ENCODE measurements at regions not wholly inside any gene's neighbourhood (a gene's known extent, or its start where the extent isn't known, plus 50 kb on each side); places are given as distances from the start of the nearest gene placed in this dataset.
"Not testable (repeated sequence)": the region's sequence is repeated elsewhere in the genome, so short reads cannot be mapped to it uniquely, and the experiment has no call there.

GRCh38 chr14:89564286-89564957 lies 147.4 kb upstream of the FOXN3 start:
- DNase-seq (ENCODE audit: low read depth), result no peak
- in situ Hi-C loops (cut with HindIII; ENCODE audit: low pct_unique_long_range_greater_than_20kb, low sequenced_read_pairs), result no loop called here

GRCh38 chr14:89563471-89563870 lies 146.4 kb upstream of the FOXN3 start:
- DNase-seq (ENCODE audit: low read depth), result no peak
- in situ Hi-C loops (cut with HindIII; ENCODE audit: low pct_unique_long_range_greater_than_20kb, low sequenced_read_pairs), result no loop called here

DNA sequence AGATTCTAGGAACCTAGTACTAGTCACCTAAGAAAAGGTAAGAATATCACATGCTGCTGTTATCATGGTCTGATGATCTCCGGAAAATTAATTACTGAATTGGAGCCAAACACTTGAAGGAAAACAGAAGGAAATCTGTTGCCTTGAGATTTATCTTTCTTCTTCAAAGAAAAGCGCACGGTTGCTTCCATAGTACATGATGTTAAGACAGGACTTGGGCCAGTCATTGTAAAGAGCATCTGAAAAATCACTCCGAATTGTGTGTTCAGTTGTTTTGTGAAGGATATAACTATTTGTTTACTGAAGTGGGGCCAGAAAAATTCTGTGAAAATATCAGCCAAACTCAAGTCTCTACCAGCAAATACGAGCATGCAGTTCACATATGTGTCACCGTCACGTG lies 134.9 kb upstream of the FOXN3 start:
- in situ Hi-C loops (cut with HindIII; ENCODE audit: low pct_unique_long_range_greater_than_20kb, low sequenced_read_pairs), result no loop called here

GRCh38 chr14:89551432-89551831 lies 134.4 kb upstream of the FOXN3 start:
- no peak for DNase-seq (ENCODE audit: low read depth)
- in situ Hi-C loops (cut with HindIII; ENCODE audit: low pct_unique_long_range_greater_than_20kb, low sequenced_read_pairs), result no loop called here

More for the DNA sequence above, 134.9 kb upstream of the FOXN3 start:
- DNase-seq (ENCODE audit: low read depth), result no peak

- in situ Hi-C loops (cut with HindIII; ENCODE audit: low pct_unique_long_range_greater_than_20kb, low sequenced_read_pairs), result no loop called here
- DNase-seq (ENCODE audit: low read depth), result no peak
These were observed 133.8 kb upstream of the FOXN3 start for GRCh38 chr14:89550821-89551220.

- in situ Hi-C loops (cut with HindIII; ENCODE audit: low pct_unique_long_range_greater_than_20kb, low sequenced_read_pairs), result no loop called here
These were observed 132.5 kb upstream of the FOXN3 start for GRCh38 chr14:89549381-89550125.

DNA sequence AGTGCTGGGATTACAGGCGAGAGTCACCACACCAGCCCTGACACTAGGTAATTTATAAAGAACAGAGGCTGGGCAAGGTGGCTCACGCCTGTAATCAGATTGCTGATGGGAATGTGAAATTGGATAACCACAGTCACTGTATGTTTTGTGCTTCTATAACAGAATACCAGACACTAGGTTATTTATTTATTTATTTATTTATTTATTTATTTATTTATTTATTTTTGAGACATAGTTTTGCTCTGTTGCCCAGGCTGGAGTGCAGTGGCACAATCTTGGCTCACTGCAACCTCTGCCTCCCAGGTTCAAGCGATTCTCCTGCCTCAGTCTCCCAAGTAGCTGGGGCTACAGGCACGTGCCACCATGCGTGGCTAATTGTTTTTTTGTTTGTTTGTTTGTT lies 130.0 kb upstream of the FOXN3 start:
- in situ Hi-C loops (cut with HindIII; ENCODE audit: low pct_unique_long_range_greater_than_20kb, low sequenced_read_pairs); DNase-seq (ENCODE audit: low read depth): not testable (repeated sequence)

More at GRCh38 chr14:89549381-89550125, 132.5 kb upstream of the FOXN3 start:
- no peak for DNase-seq (ENCODE audit: low read depth)

- DNase-seq (ENCODE audit: low read depth), result no peak
- in situ Hi-C loops (cut with HindIII; ENCODE audit: low pct_unique_long_range_greater_than_20kb, low sequenced_read_pairs), result no loop called here
These were observed 127.7 kb upstream of the FOXN3 start for GRCh38 chr14:89544636-89545301.

- no peak for DNase-seq (ENCODE audit: low read depth)
- in situ Hi-C loops (cut with HindIII; ENCODE audit: low pct_unique_long_range_greater_than_20kb, low sequenced_read_pairs), result no loop called here
These were observed 126.4 kb upstream of the FOXN3 start for GRCh38 chr14:89543425-89543790.

DNA sequence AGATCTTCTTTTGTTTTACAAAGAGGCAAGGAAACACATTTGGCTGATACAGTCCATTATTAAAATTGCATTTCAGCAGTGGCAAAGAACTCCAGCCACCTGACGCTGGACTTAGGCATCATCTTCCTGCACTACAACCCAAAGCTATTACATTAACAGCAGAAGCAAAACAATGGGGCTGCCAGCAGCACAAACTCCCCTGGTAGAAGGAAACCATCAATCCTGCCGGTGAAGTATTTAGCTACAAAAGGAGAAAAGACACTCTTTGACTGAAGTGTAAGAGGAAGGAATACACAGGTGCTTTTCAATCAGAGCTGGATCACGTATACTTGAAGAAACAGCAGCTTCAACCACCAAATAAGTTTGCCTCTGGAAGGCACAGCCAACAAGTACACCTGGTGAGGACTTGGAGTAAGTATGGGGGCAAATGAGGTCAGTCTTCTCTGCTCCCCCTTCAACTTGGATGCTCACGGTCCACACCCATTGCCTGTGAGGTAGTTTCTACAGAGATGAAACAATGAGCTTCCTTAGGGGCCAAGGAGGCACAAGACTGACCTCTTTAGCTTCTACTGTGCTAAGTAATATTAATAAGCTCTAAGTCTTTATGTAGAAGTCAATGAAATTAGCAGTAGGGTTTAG lies 125.9 kb upstream of the FOXN3 start:
- in situ Hi-C loops (cut with HindIII; ENCODE audit: low pct_unique_long_range_greater_than_20kb, low sequenced_read_pairs), result no loop called here
- DNase-seq (ENCODE audit: low read depth), result no peak

DNA sequence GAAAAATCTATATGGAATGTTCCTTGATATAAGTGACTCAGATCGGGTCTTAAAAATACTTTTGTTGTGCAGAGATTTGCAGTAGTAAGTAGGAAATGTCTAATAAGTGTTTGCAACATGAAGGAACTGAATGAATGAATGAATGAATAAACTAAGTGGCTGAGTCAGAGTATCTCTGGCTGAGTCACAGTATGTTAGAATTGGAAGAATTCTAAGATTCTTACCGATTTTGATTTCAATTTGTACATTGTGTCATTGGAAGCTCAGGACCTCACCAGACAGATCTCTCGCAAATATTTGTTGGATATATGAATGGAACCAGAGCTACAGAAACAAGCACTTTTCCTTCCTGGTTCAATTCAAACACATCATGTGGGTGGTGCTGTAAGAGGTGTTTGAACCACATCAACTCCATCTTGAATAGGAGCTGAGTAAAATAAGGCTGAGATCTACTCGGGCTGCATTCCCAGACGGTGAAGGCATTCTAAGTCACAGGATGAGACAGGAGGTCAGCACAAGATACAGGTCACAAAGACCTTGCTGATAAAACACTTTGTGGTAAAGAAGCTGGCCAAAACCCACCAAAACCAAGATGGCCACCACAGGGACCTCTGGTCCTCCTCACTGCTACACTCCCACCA lies 123.9 kb upstream of the FOXN3 start:
- in situ Hi-C loops (cut with HindIII; ENCODE audit: low pct_unique_long_range_greater_than_20kb, low sequenced_read_pairs), result no loop called here
- DNase-seq (ENCODE audit: low read depth), result no peak

GRCh38 chr14:89540009-89540829 lies 123.2 kb upstream of the FOXN3 start:
- DNase-seq (ENCODE audit: low read depth), result no peak
- in situ Hi-C loops (cut with HindIII; ENCODE audit: low pct_unique_long_range_greater_than_20kb, low sequenced_read_pairs), result no loop called here

GRCh38 chr14:89537911-89538310 lies 120.9 kb upstream of the FOXN3 start:
- in situ Hi-C loops (cut with HindIII; ENCODE audit: low pct_unique_long_range_greater_than_20kb, low sequenced_read_pairs), result no loop called here
- no peak for DNase-seq (ENCODE audit: low read depth)

GRCh38 chr14:89534902-89535685 lies 118.1 kb upstream of the FOXN3 start:
- in situ Hi-C loops (cut with HindIII; ENCODE audit: low pct_unique_long_range_greater_than_20kb, low sequenced_read_pairs), result no loop called here
- DNase-seq (ENCODE audit: low read depth), result no peak

GRCh38 chr14:89533766-89534165 lies 116.7 kb upstream of the FOXN3 start:
- in situ Hi-C loops (cut with HindIII; ENCODE audit: low pct_unique_long_range_greater_than_20kb, low sequenced_read_pairs), result no loop called here
- no peak for DNase-seq (ENCODE audit: low read depth)

DNA sequence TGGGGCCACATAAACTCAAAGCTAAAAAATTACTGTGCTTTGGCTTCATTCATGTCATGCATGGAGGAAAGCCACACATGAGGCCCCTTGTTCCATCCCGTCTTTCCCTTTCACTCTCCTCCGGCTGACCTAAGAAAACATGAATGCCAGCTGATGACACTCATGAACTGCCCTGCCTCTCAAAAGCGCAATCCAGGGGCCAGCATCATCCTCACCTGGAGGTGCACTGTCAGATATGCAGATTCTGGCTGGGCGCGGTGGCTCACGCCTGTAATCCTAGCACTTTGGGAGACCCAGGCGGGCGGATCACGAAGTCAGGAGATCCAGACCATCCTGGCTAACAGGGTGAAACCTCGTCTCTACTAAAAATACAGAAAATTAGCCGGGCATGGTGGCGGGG lies 116.1 kb upstream of the FOXN3 start:
- in situ Hi-C loops (cut with HindIII; ENCODE audit: low pct_unique_long_range_greater_than_20kb, low sequenced_read_pairs), result no loop called here

GRCh38 chr14:89531661-89532335 lies 114.8 kb upstream of the FOXN3 start:
- no peak for DNase-seq (ENCODE audit: low read depth)
- in situ Hi-C loops (cut with HindIII; ENCODE audit: low pct_unique_long_range_greater_than_20kb, low sequenced_read_pairs), result no loop called here

More for the DNA sequence above, 116.1 kb upstream of the FOXN3 start:
- no peak for DNase-seq (ENCODE audit: low read depth)
